GM23338 (cell line): ENCODE measurements at regions not wholly inside any gene's neighbourhood (a gene's known extent, or its start where the extent isn't known, plus 50 kb on each side); places are given as distances from the start of the nearest gene placed in this dataset.

ENCODE experiments used
- ATAC-seq: fragments of 200-7000 bp; cut with Tn5 transposase; 3 replicates; pipeline ENCODE4 v1.9.1; 2020
- DNase-seq: peaks from one replicate; pipeline ENCODE4 v3.0.0-alpha.2; 2015; ENCODE audit warnings: low spot score
- H2AFZ ChIP-seq: fragments of 200-600 bp; sonication (generic); 2 replicates; pipeline ENCODE4 v1.8.0; 2016; ENCODE audit warnings: antibody characterized with exemption, mild to moderate bottlenecking, moderate library complexity
- H3F3A ChIP-seq: fragments of 200-600 bp; sonication (generic); replicated peaks from 2 replicates; pipeline ENCODE4 v1.8.0; 2017; ENCODE audit warnings: antibody characterized with exemption, mixed run types, low read depth
- H3K27ac ChIP-seq: fragments of 200-600 bp; sonication (generic); 2 replicates; pipeline ENCODE4 v1.6.1; 2016; ENCODE audit warnings: low read depth
- H3K27me3 ChIP-seq: fragments of 200-600 bp; sonication (generic); 2 replicates; pipeline ENCODE4 v1.8.0; 2016; ENCODE audit warnings: mild to moderate bottlenecking, mixed run types, moderate library complexity; ENCODE audit not compliant: insufficient read depth
- H3K36me3 ChIP-seq: fragments of 200-600 bp; sonication (generic); 2 replicates; pipeline ENCODE4 v1.8.0; 2016; ENCODE audit warnings: mild to moderate bottlenecking; ENCODE audit not compliant: insufficient read depth
- H3K4me1 ChIP-seq: fragments of 200-600 bp; sonication (generic); 2 replicates; pipeline ENCODE4 v1.8.0; 2016; ENCODE audit warnings: mild to moderate bottlenecking, moderate library complexity; ENCODE audit not compliant: insufficient read depth
- H3K4me2 ChIP-seq: fragments of 200-600 bp; sonication (generic); 2 replicates; pipeline ENCODE4 v1.7.1; 2017; ENCODE audit warnings: mixed run types
- H3K4me3 ChIP-seq: fragments of 200-600 bp; sonication (generic); 2 replicates; pipeline ENCODE4 v1.6.1; 2016; ENCODE audit warnings: mixed run types
- H3K79me2 ChIP-seq: fragments of 200-600 bp; sonication (generic); replicated peaks from 2 replicates; pipeline ENCODE4 v1.8.0; 2017; ENCODE audit warnings: mild to moderate bottlenecking; ENCODE audit not compliant: insufficient read depth
- H3K9me2 ChIP-seq: fragments of 200-600 bp; sonication (generic); 2 replicates; pipeline ENCODE4 v1.8.0; 2017; ENCODE audit not compliant: insufficient read depth
- H4K20me1 ChIP-seq: fragments of 200-600 bp; sonication (generic); replicated peaks from 2 replicates; pipeline ENCODE4 v1.8.0; 2017; ENCODE audit warnings: mild to moderate bottlenecking; ENCODE audit not compliant: insufficient read depth
- H3K27ac Mint-ChIP-seq: 2 replicates; pipeline ENCODE4 v1.8.0; 2020; ENCODE audit warnings: inconsistent platforms, mild to moderate bottlenecking, moderate library complexity, mixed read lengths
- H3K27me3 Mint-ChIP-seq: 3 replicates; pipeline ENCODE4 v1.8.0; 2022; ENCODE audit warnings: low read depth, mild to moderate bottlenecking, moderate library complexity, mixed read lengths, inconsistent platforms; ENCODE audit not compliant: insufficient read depth, poor library complexity
- H3K36me3 Mint-ChIP-seq: 3 replicates; pipeline ENCODE4 v1.8.0; 2021; ENCODE audit warnings: low read depth, mild to moderate bottlenecking, inconsistent platforms, moderate library complexity, mixed read lengths
- H3K4me1 Mint-ChIP-seq: 3 replicates; pipeline ENCODE4 v1.8.0; 2020; ENCODE audit warnings: mild to moderate bottlenecking, inconsistent platforms, mixed read lengths
- H3K4me3 Mint-ChIP-seq: 3 replicates; pipeline ENCODE4 v1.8.0; 2021; ENCODE audit warnings: moderate library complexity, mild to moderate bottlenecking, inconsistent platforms, mixed read lengths
- H3K9me3 Mint-ChIP-seq: 3 replicates; pipeline ENCODE4 v1.8.0; 2020; ENCODE audit warnings: moderate library complexity, mild to moderate bottlenecking, inconsistent platforms, mixed read lengths
- ETS1 ChIP-seq: IDR thresholded peaks from 2 replicates; pipeline ENCODE4 v1.6.1; 2016; ENCODE audit warnings: antibody characterized with exemption
- EZH2 ChIP-seq: fragments of 200-600 bp; sonication (generic); IDR thresholded peaks from one replicate; pipeline ENCODE4 v1.8.0; 2017; ENCODE audit warnings: antibody characterized with exemption, mild to moderate bottlenecking, low read depth; ENCODE audit not compliant: unreplicated experiment
- JUNB ChIP-seq: IDR thresholded peaks from one replicate; pipeline ENCODE4 v1.6.1; 2016; ENCODE audit warnings: antibody characterized with exemption; ENCODE audit not compliant: unreplicated experiment
- STAT1 ChIP-seq: IDR thresholded peaks from one replicate; pipeline ENCODE4 v1.6.1; 2016; ENCODE audit warnings: antibody characterized with exemption; ENCODE audit not compliant: unreplicated experiment
- ZNF114 ChIP-seq: fragments of 250-450 bp; sonication (Bioruptor Pico); IDR thresholded peaks from 2 replicates; pipeline ENCODE4 v1.5.0; 2020; ENCODE audit warnings: mild to moderate bottlenecking, moderate library complexity
- ZNF331 ChIP-seq: fragments of 250-450 bp; sonication (Bioruptor Pico); IDR thresholded peaks from 2 replicates; pipeline ENCODE4 v1.5.0; 2020; ENCODE audit warnings: low read depth, mild to moderate bottlenecking, moderate library complexity
- TF ChIP-seq, protein P1 (sequence below), 2 experiments: fragments of 200-600 bp in 1 of 2; sonication (generic) in 1 of 2; conservative IDR thresholded peaks; 2 replicates each; pipeline versions ENCODE4 v1.5.1 to v1.6.1; 2016 to 2017; ENCODE audit warnings: antibody characterized with exemption in 2 of 2, low read depth in 2 of 2, mild to moderate bottlenecking in 2 of 2, moderate library complexity in 1 of 2
- TF ChIP-seq, protein P2 (sequence below): fragments of 250-450 bp; sonication (Bioruptor Pico); IDR thresholded peaks from 2 replicates; pipeline ENCODE4 v1.5.0; 2020; ENCODE audit warnings: mild to moderate bottlenecking, moderate library complexity

- TF ChIP-seq ETS1 (no peak), EZH2 (no peak), ZNF331 (CRISPR knock-in tag) (no peak)
- TF ChIP-seq, protein P1, sequence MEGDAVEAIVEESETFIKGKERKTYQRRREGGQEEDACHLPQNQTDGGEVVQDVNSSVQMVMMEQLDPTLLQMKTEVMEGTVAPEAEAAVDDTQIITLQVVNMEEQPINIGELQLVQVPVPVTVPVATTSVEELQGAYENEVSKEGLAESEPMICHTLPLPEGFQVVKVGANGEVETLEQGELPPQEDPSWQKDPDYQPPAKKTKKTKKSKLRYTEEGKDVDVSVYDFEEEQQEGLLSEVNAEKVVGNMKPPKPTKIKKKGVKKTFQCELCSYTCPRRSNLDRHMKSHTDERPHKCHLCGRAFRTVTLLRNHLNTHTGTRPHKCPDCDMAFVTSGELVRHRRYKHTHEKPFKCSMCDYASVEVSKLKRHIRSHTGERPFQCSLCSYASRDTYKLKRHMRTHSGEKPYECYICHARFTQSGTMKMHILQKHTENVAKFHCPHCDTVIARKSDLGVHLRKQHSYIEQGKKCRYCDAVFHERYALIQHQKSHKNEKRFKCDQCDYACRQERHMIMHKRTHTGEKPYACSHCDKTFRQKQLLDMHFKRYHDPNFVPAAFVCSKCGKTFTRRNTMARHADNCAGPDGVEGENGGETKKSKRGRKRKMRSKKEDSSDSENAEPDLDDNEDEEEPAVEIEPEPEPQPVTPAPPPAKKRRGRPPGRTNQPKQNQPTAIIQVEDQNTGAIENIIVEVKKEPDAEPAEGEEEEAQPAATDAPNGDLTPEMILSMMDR (conservative IDR thresholded peaks at IDR 0.05; ENCODE audit: low read depth in 2 of 2) = no peak
Observed at GRCh38 chr2:163200741-163201140, 362.2 kb upstream of the KCNH7 start (continued).

DNA sequence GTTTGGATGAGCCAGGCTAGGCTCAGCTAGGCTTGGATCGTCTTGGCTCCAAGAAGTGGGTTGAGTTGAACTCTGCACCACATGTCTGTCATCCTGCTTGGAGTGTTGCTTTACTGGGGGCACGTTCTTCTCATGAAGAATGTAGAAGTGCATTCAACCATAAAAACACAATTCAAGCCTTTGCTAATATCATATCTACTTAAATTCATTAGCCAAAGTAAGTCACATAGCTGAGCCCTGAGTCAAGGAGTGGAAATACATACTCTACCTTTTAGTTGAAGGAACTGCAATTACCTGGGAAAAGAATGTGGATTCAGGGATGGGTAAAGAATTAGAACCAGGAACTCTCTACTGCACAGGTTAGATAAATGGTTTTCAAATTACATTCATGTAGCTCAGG lies 360.4 kb upstream of the KCNH7 start:
- no peaks in the 10 kb centered on the region for H3F3A ChIP-seq
- no peaks in the 10 kb centered on the region for H3K9me3 Mint-ChIP-seq
- no peak overlapping the region for H3K27ac Mint-ChIP-seq
- H3K79me2 ChIP-seq = no peaks in the 10 kb centered on the region
- TF ChIP-seq, protein P2, sequence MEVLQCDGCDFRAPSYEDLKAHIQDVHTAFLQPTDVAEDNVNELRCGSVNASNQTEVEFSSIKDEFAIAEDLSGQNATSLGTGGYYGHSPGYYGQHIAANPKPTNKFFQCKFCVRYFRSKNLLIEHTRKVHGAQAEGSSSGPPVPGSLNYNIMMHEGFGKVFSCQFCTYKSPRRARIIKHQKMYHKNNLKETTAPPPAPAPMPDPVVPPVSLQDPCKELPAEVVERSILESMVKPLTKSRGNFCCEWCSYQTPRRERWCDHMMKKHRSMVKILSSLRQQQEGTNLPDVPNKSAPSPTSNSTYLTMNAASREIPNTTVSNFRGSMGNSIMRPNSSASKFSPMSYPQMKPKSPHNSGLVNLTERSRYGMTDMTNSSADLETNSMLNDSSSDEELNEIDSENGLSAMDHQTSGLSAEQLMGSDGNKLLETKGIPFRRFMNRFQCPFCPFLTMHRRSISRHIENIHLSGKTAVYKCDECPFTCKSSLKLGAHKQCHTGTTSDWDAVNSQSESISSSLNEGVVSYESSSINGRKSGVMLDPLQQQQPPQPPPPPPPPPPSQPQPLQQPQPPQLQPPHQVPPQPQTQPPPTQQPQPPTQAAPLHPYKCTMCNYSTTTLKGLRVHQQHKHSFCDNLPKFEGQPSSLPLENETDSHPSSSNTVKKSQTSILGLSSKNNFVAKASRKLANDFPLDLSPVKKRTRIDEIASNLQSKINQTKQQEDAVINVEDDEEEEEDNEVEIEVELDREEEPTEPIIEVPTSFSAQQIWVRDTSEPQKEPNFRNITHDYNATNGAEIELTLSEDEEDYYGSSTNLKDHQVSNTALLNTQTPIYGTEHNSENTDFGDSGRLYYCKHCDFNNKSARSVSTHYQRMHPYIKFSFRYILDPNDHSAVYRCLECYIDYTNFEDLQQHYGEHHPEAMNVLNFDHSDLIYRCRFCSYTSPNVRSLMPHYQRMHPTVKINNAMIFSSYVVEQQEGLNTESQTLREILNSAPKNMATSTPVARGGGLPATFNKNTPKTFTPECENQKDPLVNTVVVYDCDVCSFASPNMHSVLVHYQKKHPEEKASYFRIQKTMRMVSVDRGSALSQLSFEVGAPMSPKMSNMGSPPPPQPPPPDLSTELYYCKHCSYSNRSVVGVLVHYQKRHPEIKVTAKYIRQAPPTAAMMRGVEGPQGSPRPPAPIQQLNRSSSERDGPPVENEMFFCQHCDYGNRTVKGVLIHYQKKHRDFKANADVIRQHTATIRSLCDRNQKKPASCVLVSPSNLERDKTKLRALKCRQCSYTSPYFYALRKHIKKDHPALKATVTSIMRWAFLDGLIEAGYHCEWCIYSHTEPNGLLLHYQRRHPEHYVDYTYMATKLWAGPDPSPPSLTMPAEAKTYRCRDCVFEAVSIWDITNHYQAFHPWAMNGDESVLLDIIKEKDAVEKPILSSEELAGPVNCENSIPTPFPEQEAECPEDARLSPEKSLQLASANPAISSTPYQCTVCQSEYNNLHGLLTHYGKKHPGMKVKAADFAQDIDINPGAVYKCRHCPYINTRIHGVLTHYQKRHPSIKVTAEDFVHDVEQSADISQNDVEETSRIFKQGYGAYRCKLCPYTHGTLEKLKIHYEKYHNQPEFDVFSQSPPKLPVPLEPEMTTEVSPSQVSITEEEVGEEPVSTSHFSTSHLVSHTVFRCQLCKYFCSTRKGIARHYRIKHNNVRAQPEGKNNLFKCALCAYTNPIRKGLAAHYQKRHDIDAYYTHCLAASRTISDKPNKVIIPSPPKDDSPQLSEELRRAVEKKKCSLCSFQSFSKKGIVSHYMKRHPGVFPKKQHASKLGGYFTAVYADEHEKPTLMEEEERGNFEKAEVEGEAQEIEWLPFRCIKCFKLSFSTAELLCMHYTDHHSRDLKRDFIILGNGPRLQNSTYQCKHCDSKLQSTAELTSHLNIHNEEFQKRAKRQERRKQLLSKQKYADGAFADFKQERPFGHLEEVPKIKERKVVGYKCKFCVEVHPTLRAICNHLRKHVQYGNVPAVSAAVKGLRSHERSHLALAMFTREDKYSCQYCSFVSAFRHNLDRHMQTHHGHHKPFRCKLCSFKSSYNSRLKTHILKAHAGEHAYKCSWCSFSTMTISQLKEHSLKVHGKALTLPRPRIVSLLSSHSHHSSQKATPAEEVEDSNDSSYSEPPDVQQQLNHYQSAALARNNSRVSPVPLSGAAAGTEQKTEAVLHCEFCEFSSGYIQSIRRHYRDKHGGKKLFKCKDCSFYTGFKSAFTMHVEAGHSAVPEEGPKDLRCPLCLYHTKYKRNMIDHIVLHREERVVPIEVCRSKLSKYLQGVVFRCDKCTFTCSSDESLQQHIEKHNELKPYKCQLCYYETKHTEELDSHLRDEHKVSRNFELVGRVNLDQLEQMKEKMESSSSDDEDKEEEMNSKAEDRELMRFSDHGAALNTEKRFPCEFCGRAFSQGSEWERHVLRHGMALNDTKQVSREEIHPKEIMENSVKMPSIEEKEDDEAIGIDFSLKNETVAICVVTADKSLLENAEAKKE = no peak
- TF ChIP-seq ETS1 (no peak), ZNF114 (CRISPR knock-in tag) (no peak), STAT1 (no peak), JUNB (no peak), EZH2 (no peak), ZNF331 (CRISPR knock-in tag) (no peak)
- H3K4me1 ChIP-seq = peaks cover 6% of the 10 kb centered on the region; the same call in 1 of the 2 replicates
- no peak overlapping the region for H3K4me3 Mint-ChIP-seq
- no peaks in the 10 kb centered on the region for H3K9me2 ChIP-seq
- H3K4me1 Mint-ChIP-seq = peaks cover 5% of the 10 kb centered on the region; the same call in 1 of the 3 replicates
- H3K4me3 ChIP-seq = no peak overlapping the region
- no peaks in the 10 kb centered on the region for H3K36me3 ChIP-seq
- H3K36me3 Mint-ChIP-seq = no peaks in the 10 kb centered on the region
- no peaks in the 10 kb centered on the region for H3K27me3 ChIP-seq
- H2AFZ ChIP-seq = no peak overlapping the region
- no peak overlapping the region for H3K4me2 ChIP-seq
- ATAC-seq (no peak), DNase-seq (no peak)
- no peak overlapping the region for H3K27ac ChIP-seq
- no peaks in the 10 kb centered on the region for H4K20me1 ChIP-seq
- no peaks in the 10 kb centered on the region for H3K27me3 Mint-ChIP-seq
